Panc1 (cell line): ENCODE measurements at regions not wholly inside any gene's neighbourhood (a gene's known extent, or its start where the extent isn't known, plus 50 kb on each side); places are given as distances from the start of the nearest gene placed in this dataset.

ENCODE experiments used
- ATAC-seq: fragments of 200-7000 bp; cut with Tn5 transposase; 2 replicates; pipeline ENCODE4 v1.9.1; 2020; ENCODE audit warnings: mild to moderate bottlenecking, moderate library complexity
- BruUV-seq: library from RNA; stranded (reverse); fragments of 400-500 nt; replicated peaks from 2 replicates; lab custom pipeline; 2021; lab: Mats Ljungman, UMichigan
- CTCF ChIA-PET: fragments of 300-600 bp; sonication (Branson Sonifier 250); formaldehyde crosslinking; loops from one replicate; lab custom pipeline; 2022; ENCODE audit warnings: antibody characterized with exemption; lab: Charles Lee
- POLR2A ChIA-PET: fragments of 300-600 bp; sonication (Branson Sonifier 250); formaldehyde crosslinking; loops from one replicate; lab custom pipeline; 2022; ENCODE audit warnings: antibody characterized with exemption; lab: Charles Lee
- DNase-seq: peaks from one replicate; pipeline ENCODE4 v3.0.0-alpha.2; 2010; ENCODE audit warnings: low read depth, low spot score
- H3K27ac ChIP-seq: 2 replicates; pipeline ENCODE4 v1.5.1; 2011; ENCODE audit warnings: mild to moderate bottlenecking, low read length, inconsistent platforms
- H3K27me3 ChIP-seq: fragments of 200-500 bp; sonication (Bioruptor generic); 2 replicates; pipeline ENCODE4 v1.6.0; 2014; ENCODE audit warnings: low read length, inconsistent platforms; ENCODE audit not compliant: control insufficient read depth, insufficient read depth
- H3K36me3 ChIP-seq: fragments of 200-500 bp; sonication (Bioruptor generic); 2 replicates; pipeline ENCODE4 v1.5.1; 2014; ENCODE audit warnings: inconsistent platforms, mild to moderate bottlenecking, low read length, moderate library complexity; ENCODE audit not compliant: control insufficient read depth, insufficient read depth
- H3K4me1 ChIP-seq: 2 replicates; pipeline ENCODE4 v1.5.1; 2011; ENCODE audit warnings: inconsistent platforms, mild to moderate bottlenecking, low read length, moderate library complexity; ENCODE audit not compliant: control insufficient read depth, insufficient read depth
- H3K4me3 ChIP-seq, 2 experiments: 2 replicates each; pipeline ENCODE4 v1.5.1; 2011 to 2012; ENCODE audit warnings: low read depth in 2 of 2, low read length in 2 of 2, mild to moderate bottlenecking in 2 of 2, inconsistent platforms in 1 of 2, moderate library complexity in 1 of 2
- H3K9me3 ChIP-seq: fragments of 200-500 bp; sonication (Bioruptor generic); 2 replicates; pipeline ENCODE4 v1.5.1; 2014; ENCODE audit warnings: low read depth, mild to moderate bottlenecking, inconsistent platforms, low read length, moderate library complexity; ENCODE audit not compliant: control insufficient read depth, insufficient read depth
- CTCF ChIP-seq: fragments of 450-650 bp; IDR thresholded peaks from 2 replicates; pipeline ENCODE4 v1.5.1; 2017; ENCODE audit warnings: mild to moderate bottlenecking
- POLR2AphosphoS5 ChIP-seq: IDR thresholded peaks from 2 replicates; pipeline ENCODE4 v1.6.1; 2012; ENCODE audit warnings: mild to moderate bottlenecking, low read depth, low read length, moderate library complexity
- REST ChIP-seq, 2 experiments: IDR thresholded peaks; 2 replicates each; pipeline ENCODE4 v1.6.1; 2011 to 2012; ENCODE audit warnings: low read depth in 2 of 2, control low read depth in 1 of 2, low read length in 1 of 2, mild to moderate bottlenecking in 1 of 2, moderate library complexity in 1 of 2; ENCODE audit not compliant: insufficient read depth in 1 of 2
- SIN3A ChIP-seq: IDR thresholded peaks from 2 replicates; pipeline ENCODE4 v1.6.1; 2012; ENCODE audit warnings: low read depth, mild to moderate bottlenecking, low read length, moderate library complexity, borderline replicate concordance; ENCODE audit not compliant: insufficient read depth
- TCF7L2 ChIP-seq: IDR thresholded peaks from 2 replicates; pipeline ENCODE4 v1.6.1; 2011; ENCODE audit warnings: mild to moderate bottlenecking, low read depth, low read length, inconsistent platforms
- in situ Hi-C: cut with HindIII; loops from 2 replicates; pipeline ENCODE4 v1.10.0; 2016; ENCODE audit warnings: low sequenced_read_pairs, low pct_unique_long_range_greater_than_20kb
- intact Hi-C: fragments of 100-400 bp; cut with micrococcal nuclease; formaldehyde crosslinking; loops from one replicate; pipeline ENCODE4 v1.10.0; 2022; ENCODE audit not compliant: unreplicated experiment

GRCh38 chr10:6680735-6681134 lies 100.7 kb upstream of the PRKCQ start:
- peaks cover 2% of the 10 kb centered on the region; the same call in 1 of the 2 replicates for H3K27me3 ChIP-seq
- no peak for ATAC-seq
- in situ Hi-C loops: no loop called here
- H3K27ac ChIP-seq: no peak overlapping the region
- TF ChIP-seq REST (IDR thresholded peaks at IDR 0.05; ENCODE audit: insufficient read depth in 1 of 2, low read depth in 2 of 2, low read length in 1 of 2) (no peak), CTCF (no peak), SIN3A (no peak), TCF7L2 (no peak), POLR2AphosphoS5 (no peak)
- no peak for DNase-seq
- H3K4me1 ChIP-seq: no peaks in the 10 kb centered on the region
- no peaks in the 10 kb centered on the region for H3K9me3 ChIP-seq
- intact Hi-C loops: no loop called here
- no TSS peak for BruUV-seq
- H3K36me3 ChIP-seq: no peaks in the 10 kb centered on the region
- ChIA-PET POLR2A (no interaction called here), CTCF (no interaction called here)
- no peak overlapping the region for H3K4me3 ChIP-seq

GRCh38 chr10:6678956-6679355 lies 98.9 kb upstream of the PRKCQ start:
- ATAC-seq: no peak
- peaks cover 2% of the 10 kb centered on the region; the same call in 1 of the 2 replicates for H3K27me3 ChIP-seq
- no peaks in the 10 kb centered on the region for H3K9me3 ChIP-seq
- H3K27ac ChIP-seq: no peak overlapping the region
- ChIA-PET POLR2A (no interaction called here), CTCF (interaction anchor here (1.0 kb wide), 1 partner anchor 262 kb away, joined by 3 read pairs; no protein-coding TSS in a partner anchor)
- no peaks in the 10 kb centered on the region for H3K4me1 ChIP-seq
- no peak for TF ChIP-seq TCF7L2
- TF ChIP-seq CTCF: no peak
- no peak for TF ChIP-seq SIN3A
- TF ChIP-seq REST (IDR thresholded peaks at IDR 0.05; ENCODE audit: insufficient read depth in 1 of 2, low read depth in 2 of 2, low read length in 1 of 2): no peak
- no peak for TF ChIP-seq POLR2AphosphoS5
- no peak for DNase-seq
- in situ Hi-C loops: no loop called here
- intact Hi-C loops: loop anchor here (5.0 kb wide), 1 partner anchor 97 kb away; the partner anchor contains the start of gene PRKCQ
- no TSS peak for BruUV-seq
- H3K4me3 ChIP-seq: no peak overlapping the region
- no peaks in the 10 kb centered on the region for H3K36me3 ChIP-seq
